A204.1 (cell line): ENCODE measurements at regions not wholly inside any gene's neighbourhood (a gene's known extent, or its start where the extent isn't known, plus 50 kb on each side); places are given as distances from the start of the nearest gene placed in this dataset.

ENCODE experiments used
- FAIRE-seq: peaks from 2 replicates; lab custom pipeline; 2012; peaks lifted over from hg19 to GRCh38; lab: Jason Lieb, UNC

DNA sequence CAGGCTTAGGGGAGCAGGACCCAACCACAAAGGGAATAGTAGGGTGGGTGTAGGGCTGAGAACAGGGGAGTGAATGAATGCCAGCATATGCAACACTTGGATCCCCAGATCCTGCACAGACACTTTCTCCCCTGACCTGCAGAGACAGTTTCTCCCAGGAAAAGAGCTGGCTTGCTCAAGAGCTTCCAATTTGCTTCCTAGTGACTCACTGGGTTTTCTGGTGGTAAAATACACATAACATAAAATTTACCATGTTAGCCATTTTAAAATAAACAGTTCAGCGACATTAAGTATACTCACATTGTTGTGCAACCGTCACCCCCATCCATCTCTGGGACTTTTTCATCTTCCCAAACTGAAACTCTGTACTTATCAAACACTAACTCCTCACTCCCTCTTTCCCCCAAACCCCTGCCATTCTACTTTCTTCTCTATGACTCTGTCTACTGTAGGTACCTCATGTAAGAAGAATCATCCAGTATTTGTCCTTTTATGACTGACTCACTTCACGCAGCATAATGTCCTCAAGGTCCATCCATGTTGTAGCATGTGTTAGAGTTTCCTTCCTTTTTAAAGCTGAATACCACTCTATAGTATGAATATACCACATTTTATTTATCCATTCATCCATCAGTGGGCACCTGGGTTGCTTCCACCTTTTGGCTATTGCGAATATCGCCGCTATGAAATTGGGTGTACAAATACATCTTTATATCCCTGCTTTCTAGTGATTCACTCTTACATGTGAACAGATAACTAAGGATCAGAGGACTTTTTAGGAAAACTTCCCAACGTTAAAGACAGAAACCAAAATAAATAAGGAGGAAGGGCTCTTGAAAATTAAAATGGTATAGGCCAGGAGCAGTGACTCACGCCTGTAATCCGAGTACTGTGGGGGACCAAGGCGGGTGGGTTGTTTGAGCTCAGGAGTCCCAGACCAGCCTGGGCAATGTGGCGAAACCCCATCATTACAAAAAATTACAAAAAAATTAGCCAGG is 95.6 kb upstream of the TJP1 start:
- no peak for FAIRE-seq

DNA sequence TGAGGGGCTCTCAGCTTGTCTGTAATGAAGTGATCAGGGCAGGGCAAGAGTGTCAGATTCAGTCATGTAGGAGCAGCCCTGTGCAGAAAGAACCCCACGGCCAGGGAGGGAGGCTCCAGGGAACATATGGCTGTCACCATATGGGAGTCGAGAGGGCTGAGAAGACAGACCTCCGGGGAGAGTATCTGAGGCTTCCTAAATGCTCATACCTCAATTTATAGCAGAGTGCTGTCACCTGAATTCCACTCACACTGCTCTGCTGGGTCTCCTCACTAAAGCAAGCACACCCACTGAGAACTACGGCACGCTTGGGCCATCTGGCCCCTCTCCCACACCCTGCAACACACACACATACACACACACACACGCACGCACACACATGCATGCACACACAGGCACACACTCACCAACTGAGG is 92.3 kb upstream of the TJP1 start:
- FAIRE-seq: no peak

DNA sequence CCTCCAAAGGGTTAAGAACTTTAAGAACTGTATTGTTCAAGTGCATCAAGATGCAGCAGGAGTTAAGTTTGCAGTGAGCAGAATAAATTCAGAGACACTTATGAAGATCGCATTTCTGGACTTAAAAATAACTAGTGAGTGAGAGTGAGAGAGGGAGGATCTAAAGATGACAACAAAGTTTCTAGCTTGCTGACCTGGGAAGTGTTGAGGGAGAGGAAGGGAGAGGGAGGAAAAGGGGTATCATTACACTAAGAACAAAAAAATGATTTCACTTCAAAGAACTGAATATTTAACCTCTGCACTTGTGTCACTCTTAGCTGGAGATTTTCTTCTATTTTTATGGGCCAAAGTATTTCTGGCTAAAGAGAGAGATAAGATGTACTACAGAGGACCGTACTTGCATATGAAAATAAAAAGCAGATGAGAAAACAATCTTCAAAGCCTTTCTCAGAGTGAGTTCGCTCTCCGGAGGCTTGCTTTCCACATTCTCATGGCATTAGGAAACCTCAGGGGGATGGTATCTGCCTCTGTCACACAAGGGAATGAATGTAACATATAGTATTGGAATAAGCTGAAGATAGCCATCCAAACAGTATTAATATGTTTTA is 91.4 kb upstream of the TJP1 start:
- FAIRE-seq: no peak

DNA sequence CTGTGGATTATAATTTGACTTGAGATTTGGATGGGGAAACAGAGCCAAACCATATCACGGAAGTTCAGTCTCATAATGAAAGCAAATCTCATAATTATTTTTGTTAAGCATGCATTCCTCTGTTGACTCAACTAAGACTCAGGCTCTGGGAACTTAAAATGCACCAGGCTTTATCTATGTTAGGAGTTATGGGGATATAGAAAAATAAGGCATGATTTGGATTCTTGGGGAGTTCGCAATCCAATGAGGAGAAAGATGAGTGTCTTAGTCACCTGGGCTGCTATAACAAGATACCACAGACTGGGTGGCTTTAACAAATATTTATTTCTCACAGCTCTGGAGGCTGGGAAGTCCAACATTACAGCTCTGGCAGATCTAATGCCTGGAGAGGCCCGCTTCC is 89.4 kb upstream of the TJP1 start:
- FAIRE-seq: no peak

DNA sequence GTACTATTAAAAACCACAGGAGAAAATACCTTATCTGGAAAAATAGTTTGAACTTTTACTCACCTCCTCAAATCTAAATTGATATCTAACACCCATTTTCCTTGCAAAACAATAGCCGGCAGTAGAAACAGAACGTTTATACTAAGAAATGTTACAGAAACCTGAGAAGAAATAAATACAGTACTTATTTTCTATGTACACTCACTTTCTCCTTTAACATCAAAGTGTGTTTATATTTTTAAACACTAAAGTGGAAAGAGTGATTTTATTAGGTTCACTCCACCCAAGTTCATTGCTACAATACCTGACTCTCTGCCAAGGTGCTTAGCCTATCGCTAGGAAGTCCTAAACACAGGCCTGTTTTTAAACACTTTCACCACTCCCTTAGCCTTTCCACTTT is 87.8 kb upstream of the TJP1 start:
- FAIRE-seq: no peak

DNA sequence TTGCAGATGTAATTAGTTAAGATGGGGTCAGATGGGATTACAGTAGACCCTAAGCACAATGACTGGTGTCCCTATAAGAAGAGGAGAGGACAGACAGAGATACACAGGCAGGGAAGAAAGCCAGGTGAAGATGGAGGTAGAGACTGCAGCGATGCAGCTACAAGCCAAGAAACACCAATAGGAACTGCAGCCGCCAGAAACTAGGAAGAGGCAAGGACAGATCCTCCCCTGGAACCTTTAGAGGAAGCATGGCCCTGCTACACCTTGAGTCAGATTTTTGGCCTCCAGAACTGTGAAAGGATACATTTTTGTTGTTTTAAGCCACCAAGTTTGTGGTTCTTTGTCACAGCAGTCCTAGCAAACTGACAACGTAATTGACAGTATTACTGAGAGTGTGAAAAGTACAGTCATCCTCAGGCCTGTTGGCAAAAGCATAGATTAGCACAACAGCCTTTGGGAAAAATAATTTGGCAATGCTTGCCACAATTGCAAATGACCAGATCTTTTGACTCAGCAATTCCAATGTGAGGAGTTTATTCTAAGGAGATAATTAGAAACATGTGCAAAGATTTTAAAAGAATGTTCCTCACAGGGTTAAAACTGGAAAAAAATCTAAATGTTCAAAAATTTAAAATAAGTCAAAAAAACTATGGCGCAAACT is 82.6 kb upstream of the TJP1 start:
- no peak for FAIRE-seq

DNA sequence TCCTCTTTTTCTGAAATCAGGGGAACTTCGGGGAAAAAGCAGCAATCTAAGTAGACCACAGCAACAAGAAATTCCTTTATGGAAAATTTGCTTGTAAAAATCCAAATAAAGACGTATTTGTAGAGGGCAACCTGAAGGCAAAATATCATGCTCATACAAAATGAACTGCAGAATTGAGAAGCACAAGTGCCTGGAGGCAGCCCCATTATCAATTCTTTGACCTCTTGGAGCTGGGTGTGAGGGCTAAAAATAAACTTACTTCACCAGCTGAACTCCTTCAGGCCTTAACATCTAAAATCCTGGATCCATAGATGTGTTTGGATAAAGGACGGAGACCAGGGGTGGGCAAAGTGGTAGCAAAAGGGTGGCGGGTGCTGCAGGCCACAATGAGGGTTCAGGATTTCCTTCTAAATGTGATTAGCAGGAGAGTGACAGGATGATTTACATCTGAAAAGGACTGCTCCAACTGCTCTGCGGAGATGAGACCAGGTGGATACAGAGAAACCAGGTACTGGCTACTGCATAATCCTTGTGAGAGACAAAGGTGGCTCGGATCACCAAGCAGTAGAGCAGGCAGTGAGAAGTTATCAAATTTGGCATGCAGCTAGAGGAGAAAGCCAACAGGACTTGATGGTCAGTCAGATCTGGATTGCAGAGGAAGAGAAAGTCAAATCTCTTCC is 81.7 kb upstream of the TJP1 start:
- no peak for FAIRE-seq

DNA sequence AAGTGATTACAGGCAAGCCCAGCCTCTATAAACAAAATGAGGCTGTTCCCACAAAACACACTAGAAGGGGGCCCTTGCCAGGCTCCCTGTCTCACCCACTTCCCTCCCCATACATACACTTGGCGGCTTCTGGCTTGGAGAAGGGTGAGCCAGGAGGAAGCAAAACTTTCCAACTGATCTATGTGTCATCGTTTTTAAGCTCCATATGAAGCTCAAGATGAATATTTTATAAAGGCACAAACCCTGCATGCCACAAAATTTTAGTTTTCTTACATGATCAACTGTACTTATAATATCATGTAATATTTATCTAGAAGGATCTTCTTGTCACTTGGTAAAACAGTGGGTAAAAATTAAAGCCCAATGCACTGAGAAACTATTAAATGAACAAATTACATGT is 80.8 kb upstream of the TJP1 start:
- no peak for FAIRE-seq

DNA sequence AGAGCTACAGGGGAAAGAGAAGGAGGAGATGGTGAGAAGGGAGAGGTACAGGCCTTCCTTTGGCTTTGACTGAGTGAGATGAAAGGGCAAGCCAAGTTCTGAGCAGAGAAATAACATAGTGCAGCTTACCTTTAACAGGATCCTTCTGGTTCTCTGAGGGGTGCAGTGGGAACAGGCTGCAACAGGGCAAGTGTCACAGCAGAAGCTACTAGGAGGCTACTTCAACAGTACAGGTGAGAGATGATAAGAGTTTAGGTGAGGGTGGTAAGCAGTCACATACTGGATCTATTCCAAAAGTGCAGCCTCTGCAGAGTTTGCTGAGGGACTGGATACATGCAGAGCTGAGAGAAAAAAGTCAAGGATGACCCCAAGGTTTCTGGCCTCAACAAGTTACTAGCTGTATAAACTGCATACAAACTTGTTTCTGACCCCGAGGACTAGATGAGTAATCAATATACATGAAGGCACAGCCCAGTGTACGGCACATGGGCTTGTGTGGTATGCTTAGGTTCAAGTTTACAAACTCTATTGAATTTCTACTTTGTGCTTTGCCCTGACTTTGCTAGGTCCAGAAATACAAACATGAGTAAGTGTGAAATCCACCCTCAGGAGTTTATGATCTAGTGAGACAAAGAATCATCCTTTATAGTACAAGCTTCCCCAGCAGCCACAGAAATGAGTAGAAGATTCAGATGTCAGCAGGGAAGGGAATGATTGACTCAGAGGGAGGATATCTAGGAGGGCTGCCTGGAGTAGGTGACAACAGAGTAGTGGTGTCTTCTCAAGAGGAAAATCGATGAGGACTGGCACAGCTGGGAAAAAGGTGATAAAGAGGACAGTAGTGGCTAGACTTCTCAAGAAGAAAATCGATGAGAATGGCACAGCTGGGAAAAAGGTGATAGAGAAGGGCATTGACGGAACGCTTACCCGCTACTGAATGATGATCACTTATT is 78.2 kb upstream of the TJP1 start:
- no peak for FAIRE-seq

DNA sequence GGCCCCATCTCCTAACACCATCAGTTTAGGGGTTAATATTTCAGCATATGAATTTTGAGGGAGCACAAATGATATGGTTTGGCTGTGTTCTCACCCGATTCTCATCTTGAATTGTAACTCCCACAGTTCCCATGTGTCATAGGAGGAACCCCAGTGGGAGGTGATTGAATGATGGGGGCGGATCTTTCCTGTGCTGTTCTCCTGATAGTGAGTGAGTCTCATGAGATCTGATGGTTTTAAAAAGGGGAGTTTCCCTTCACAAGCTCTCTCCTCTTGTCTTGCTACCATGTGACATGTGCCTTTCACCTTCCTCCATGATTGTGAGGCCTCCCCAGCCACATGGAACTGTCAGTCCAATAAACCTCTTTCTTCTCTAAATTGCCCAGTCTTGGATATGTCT is 73.8 kb upstream of the TJP1 start:
- FAIRE-seq: no peak

DNA sequence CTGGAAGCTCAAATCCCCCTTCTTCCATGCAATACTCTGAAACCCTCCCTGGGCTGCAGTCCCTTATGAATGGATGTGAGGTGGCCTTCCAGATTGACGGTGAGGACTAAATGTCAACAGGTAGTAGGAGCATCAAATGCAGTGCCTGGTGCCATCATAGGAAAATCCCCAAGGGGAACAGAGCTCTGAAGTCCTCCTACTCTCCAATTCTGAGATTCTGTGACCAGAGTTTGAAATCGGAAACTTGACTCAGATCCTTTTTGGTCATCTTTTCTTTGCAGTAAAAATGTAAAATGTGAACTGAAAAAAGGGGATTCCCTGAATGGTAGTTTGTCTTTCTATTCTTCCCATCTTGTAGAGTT is 68.8 kb upstream of the TJP1 start:
- no peak for FAIRE-seq

DNA sequence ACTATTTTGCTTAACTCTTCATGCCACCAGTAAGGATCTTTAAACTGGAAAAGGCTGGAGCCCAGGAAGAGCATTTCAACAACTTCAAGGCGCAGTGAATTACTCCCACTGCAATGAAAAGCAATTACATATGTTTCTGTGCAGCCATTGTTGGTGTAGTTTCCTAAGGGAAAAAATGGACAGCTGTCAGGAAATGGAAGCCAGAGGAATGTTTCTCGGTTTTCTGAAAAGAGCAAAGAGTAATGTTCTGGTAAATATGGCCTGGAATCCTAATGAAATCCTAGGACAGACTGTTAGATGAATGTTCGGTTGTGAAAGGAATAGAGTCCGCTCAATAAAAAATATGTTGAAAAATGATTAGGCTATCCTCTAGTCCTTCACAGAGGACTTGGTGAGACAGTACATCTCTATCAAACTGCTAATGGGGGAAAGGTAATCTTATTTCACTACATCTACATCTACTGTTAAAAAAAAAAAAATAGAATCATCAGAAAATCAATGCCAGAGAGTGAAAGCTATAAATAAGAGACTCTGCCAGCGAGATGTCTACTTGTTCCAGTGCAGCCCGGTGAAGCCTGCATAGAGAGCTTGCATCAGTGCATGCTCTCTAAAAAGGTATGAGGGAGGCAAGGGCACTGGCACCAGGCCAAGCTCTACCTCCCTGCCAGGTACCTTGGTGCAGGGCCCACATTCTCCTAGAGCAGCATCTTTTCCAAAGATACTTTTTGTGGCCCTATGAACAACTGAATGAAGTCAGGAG is 68.2 kb upstream of the TJP1 start:
- FAIRE-seq: no peak

DNA sequence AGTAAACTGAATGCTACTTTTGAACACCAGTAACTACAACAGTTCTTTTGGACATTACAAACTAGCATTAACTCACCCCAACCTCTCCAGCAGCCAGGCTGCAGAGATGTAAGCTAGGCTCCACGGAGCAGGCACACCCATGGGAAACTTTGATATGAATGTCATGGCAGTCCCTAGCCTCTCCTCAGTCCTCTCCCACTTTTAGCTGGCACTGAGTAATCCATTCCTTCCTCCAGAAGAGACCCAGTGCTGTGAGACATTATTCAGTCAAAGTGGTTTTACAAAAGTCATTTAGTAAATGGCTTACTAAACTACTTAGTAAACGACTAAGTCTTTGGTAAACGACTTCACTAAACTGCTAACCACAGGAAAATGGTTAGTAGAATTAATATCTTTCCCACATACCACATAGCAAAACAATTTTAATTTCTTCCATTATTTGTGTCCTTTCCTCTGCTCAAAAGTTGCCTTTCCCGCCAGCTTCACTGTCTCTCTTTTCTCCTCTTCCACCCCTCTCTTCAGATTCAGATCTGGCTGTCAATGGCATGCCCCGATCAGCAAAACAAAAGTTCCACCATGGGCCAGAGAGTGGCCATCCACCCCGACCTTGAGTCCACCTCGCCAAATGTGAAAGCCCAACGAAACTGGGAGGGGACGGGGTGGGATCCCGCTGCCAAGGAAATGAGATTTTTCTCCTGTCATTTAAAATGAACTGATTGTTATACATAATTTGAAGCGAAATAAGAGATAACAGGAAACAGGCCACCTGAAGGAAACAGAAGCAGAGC is 67.5 kb upstream of the TJP1 start:
- no peak for FAIRE-seq

DNA sequence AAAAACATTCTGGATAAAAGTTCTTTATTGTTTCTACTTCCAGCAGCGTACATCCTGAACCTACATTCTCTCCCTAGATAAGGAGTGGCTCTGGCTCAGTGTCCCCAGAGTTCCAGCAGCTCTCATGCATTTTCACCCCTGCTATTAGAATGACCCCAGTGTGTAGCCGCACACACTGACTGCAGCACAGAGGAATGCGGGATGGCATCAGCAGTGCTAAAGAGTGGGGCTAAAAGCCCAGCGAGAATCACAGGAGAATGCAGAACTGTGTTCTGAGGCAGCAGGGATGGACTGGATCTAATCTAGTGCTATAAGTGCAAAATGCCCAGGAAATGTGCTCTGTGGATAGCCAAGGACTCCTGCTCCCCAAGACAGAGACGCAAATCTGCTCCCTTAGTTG is 66.4 kb upstream of the TJP1 start:
- FAIRE-seq: no peak

DNA sequence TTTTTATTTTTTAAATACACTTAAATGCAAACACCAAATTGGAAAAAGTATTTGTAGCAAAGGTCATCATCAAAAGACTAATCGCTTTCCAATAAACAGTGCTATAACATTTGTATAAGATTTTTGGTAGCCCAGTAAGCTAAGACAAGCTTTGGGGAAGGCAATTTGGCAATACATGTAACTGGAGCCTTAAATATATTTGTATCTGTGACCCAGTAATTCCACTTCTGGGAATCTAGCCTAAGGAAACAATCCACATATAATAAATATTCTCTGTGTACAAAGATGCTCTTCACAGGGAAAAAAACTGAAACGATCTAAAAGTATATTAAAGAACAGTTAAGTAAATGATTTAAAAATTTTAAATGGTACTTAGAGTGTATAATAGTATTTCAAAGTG is 65.5 kb upstream of the TJP1 start:
- no peak for FAIRE-seq

DNA sequence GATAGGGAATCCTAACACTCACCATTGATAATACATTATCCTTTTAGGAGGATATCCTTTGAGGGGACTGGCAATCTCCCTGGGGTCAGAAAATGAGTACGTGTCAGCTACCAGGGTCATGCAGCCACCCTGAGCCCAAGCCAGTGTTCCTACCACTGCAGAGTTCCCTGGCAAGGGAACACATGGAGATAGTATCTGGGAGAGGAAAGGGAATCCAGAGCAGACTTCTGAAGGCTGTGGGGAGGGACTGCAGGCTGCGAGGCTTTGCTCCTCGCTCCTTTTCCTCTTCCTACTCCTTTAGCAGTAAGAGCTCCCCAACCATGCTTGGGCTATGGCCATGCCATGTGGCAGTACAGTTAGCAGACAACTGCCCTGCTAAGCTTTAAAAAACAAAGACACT is 62.9 kb upstream of the TJP1 start:
- FAIRE-seq: no peak

DNA sequence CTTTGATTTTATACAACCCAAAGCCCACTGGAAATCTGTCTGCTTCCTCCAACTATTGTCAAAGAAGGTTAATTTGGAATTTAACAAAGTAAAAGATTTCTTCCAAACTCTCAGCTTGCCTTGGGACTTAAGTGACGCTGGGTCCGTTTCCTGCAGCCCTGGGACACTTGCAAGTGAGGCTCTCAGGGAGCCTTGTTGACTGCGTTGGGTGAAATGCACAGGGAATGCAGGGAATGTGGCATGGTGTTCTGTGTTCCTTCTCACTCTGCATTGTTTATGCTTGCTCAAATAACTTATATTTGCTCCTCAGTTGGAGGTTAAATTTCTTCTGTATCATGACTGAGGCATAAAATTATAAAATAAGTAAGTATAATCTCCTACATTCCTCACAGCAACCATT is 60.9 kb upstream of the TJP1 start:
- no peak for FAIRE-seq

DNA sequence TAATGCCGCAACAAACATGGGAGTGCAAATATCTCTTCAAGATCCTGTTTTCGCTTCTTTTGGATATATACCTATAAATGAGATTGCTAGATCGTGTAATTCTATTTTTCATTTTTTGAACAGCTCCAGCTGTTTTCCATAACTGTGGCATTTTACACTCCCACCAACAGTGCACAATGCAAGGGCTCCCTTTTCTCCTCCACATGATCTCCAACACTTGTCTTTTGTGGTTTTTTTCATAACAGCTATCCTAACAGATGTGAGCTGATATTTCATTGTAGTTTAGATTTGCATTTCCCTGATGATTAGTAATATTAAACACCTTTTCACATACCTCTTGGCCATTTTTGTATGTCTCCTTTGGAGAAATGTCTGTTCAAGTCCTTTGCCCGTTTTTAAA is 58.6 kb upstream of the TJP1 start:
- FAIRE-seq: no peak

DNA sequence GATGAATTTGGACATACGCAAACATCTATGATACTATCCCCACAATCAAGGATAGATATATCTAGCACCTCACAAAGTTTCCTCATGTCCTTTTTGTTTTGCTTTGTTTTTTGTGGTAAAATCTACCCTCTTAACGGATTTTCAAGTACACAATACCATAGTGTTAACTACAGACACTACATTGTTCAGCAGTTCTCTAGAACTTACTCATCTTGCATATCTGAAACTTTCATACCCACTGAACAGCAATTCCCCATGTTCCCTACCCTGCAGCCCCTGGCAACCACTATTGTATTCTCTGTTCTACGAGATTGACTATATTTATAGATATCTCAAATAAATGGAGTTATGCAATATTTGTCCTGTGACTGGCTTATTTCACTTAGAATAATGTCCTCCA is 58.1 kb upstream of the TJP1 start:
- no peak for FAIRE-seq

DNA sequence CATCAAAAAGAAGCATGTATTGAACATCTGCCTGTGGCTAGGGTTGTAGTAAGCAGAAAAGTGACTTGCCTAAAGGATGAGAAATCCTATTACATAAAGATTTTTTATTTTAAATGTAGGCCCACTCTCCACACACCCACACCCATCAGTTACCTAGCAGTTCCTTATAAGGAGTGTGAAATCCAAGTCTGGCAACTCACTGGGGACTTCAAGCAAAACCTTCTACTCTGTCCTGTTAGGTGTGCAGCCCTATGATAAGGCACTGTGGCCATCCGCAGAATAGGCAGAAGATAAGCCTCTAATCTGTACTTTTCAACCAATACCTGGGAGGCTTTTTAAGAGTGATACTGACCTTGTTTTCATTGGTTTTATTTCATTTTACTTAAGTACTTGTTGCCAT is 52.7 kb upstream of the TJP1 start:
- FAIRE-seq: no peak
